ENCODE measurements at regions not wholly inside any gene's neighbourhood (a gene's known extent, or its start where the extent isn't known, plus 50 kb on each side); places are given as distances from the start of the nearest gene placed in this dataset.

GRCh38 chr9:16266648-16267276 lies 603.7 kb downstream of the BNC2 start:
- TF ChIP-seq CTCF (IDR thresholded peaks at IDR 0.05; ENCODE audit: low read length) = peak; percentile 54
- TF ChIP-seq EZH2 (optimal IDR thresholded peaks at IDR 0.05; ENCODE audit: low read depth, low read length) = no peak
- TF ChIP-seq EZH2phosphoT487 (IDR thresholded peaks at IDR 0.05; ENCODE audit: low read length) = no peak

All from MM.1S (cell line).